Esophagus mucosa (tissue), 1 donor: ENCODE measurements at regions not wholly inside any gene's neighbourhood (a gene's known extent, or its start where the extent isn't known, plus 50 kb on each side); places are given as distances from the start of the nearest gene placed in this dataset.
"Not testable (repeated sequence)": the region's sequence is repeated elsewhere in the genome, so short reads cannot be mapped to it uniquely, and the experiment has no call there.

Experiments
- ATAC-seq: fragments of 200-7000 bp; cut with Tn5 transposase; one replicate; pipeline ENCODE4 v1.9.1; 2020
- donor health status: DM: yes; HTN: yes; CAD: no.

- no peak for ATAC-seq
Observed at GRCh38 chr7:146057958-146058357, 58.6 kb upstream of the CNTNAP2 start.

GRCh38 chr7:146054909-146055308, 61.7 kb upstream of the CNTNAP2 start:
- no peak for ATAC-seq

- no peak for ATAC-seq
Observed at GRCh38 chr7:146053492-146053891, 63.1 kb upstream of the CNTNAP2 start.

GRCh38 chr7:146043310-146043709, 73.3 kb upstream of the CNTNAP2 start:
- ATAC-seq: not testable (repeated sequence)

- no peak for ATAC-seq
Observed at GRCh38 chr7:146028251-146028750, 88.3 kb upstream of the CNTNAP2 start.

GRCh38 chr7:146027243-146027642, 89.4 kb upstream of the CNTNAP2 start:
- no peak for ATAC-seq

GRCh38 chr7:146022776-146023175, 93.8 kb upstream of the CNTNAP2 start:
- no peak for ATAC-seq

- not testable (repeated sequence) for ATAC-seq
Observed at GRCh38 chr7:146019041-146020004, 97.3 kb upstream of the CNTNAP2 start.

- ATAC-seq: not testable (repeated sequence)
Observed at GRCh38 chr7:146017366-146017765, 99.2 kb upstream of the CNTNAP2 start.

GRCh38 chr7:146014154-146014553, 102.4 kb upstream of the CNTNAP2 start:
- not testable (repeated sequence) for ATAC-seq

GRCh38 chr7:146008293-146008692, 108.3 kb upstream of the CNTNAP2 start:
- ATAC-seq: no peak

GRCh38 chr7:146004805-146005204, 111.8 kb upstream of the CNTNAP2 start:
- no peak for ATAC-seq

- ATAC-seq: no peak
Observed at GRCh38 chr7:146002431-146003078, 114.0 kb upstream of the CNTNAP2 start.

- ATAC-seq: no peak
Observed at GRCh38 chr7:146002008-146002407, 114.6 kb upstream of the CNTNAP2 start.

GRCh38 chr7:146000882-146001281, 115.7 kb upstream of the CNTNAP2 start:
- no peak for ATAC-seq

GRCh38 chr7:145989469-145989868, 127.1 kb upstream of the CNTNAP2 start:
- no peak for ATAC-seq

- no peak for ATAC-seq
Observed at GRCh38 chr7:145986248-145986874, 130.2 kb upstream of the CNTNAP2 start.

- ATAC-seq: no peak
Observed at GRCh38 chr7:145978769-145979168, 137.8 kb upstream of the CNTNAP2 start.

GRCh38 chr7:145959981-145960380, 156.6 kb upstream of the CNTNAP2 start:
- ATAC-seq: no peak

GRCh38 chr7:145957160-145957890, 159.3 kb upstream of the CNTNAP2 start:
- ATAC-seq: no peak

GRCh38 chr7:145951566-145951965, 165.0 kb upstream of the CNTNAP2 start:
- ATAC-seq: no peak

- no peak for ATAC-seq
Observed at GRCh38 chr7:145928937-145929336, 187.7 kb upstream of the CNTNAP2 start.
